ENCODE measurements at regions not wholly inside any gene's neighbourhood (a gene's known extent, or its start where the extent isn't known, plus 50 kb on each side); places are given as distances from the start of the nearest gene placed in this dataset.

GRCh38 chr4:23238848-23239247 lies 546.1 kb downstream of the GBA3 start:
- no peak overlapping the region for H3K4me3 Mint-ChIP-seq
- DNase-seq: no peak
- intact Hi-C loops (cut with micrococcal nuclease): no loop called here
- no peaks in the 10 kb centered on the region for H3K36me3 Mint-ChIP-seq
- H3K4me1 Mint-ChIP-seq (ENCODE audit: low read depth): no peaks in the 10 kb centered on the region
- H3K9me3 Mint-ChIP-seq: peaks cover 4% of the 10 kb centered on the region
- H3K27ac Mint-ChIP-seq: no peak overlapping the region
- ChIA-PET POLR2A (no interaction called here), CTCF (no interaction called here)
- no peaks in the 10 kb centered on the region for H3K27me3 Mint-ChIP-seq

- Mint-ChIP-seq H3K9me3 (peaks cover 4% of the 10 kb centered on the region), H3K4me1 (ENCODE audit: low read depth) (no peaks in the 10 kb centered on the region), H3K27me3 (no peaks in the 10 kb centered on the region), H3K27ac (no peak overlapping the region), H3K4me3 (no peak overlapping the region), H3K36me3 (no peaks in the 10 kb centered on the region)
- intact Hi-C loops (cut with micrococcal nuclease): no loop called here
- DNase-seq: no peak
- ChIA-PET POLR2A (no interaction called here), CTCF (no interaction called here)
These were observed 545.0 kb downstream of the GBA3 start for GRCh38 chr4:23237771-23238170.

- no peaks in the 10 kb centered on the region for H3K27me3 Mint-ChIP-seq
- ChIA-PET CTCF (no interaction called here), POLR2A (no interaction called here)
- H3K4me3 Mint-ChIP-seq: no peak overlapping the region
- H3K4me1 Mint-ChIP-seq (ENCODE audit: low read depth): no peaks in the 10 kb centered on the region
- H3K36me3 Mint-ChIP-seq: no peaks in the 10 kb centered on the region
- no peak overlapping the region for H3K27ac Mint-ChIP-seq
- intact Hi-C loops (cut with micrococcal nuclease): no loop called here
- H3K9me3 Mint-ChIP-seq: peaks cover 4% of the 10 kb centered on the region
- DNase-seq: no peak
These were observed 543.1 kb downstream of the GBA3 start for GRCh38 chr4:23235628-23236390.

GRCh38 chr4:23234716-23235115 lies 542.0 kb downstream of the GBA3 start:
- H3K27ac Mint-ChIP-seq: no peak overlapping the region
- H3K36me3 Mint-ChIP-seq: no peaks in the 10 kb centered on the region
- DNase-seq: no peak
- H3K4me1 Mint-ChIP-seq (ENCODE audit: low read depth): no peaks in the 10 kb centered on the region
- ChIA-PET CTCF (no interaction called here), POLR2A (no interaction called here)
- H3K4me3 Mint-ChIP-seq: no peak overlapping the region
- no peaks in the 10 kb centered on the region for H3K9me3 Mint-ChIP-seq
- intact Hi-C loops (cut with micrococcal nuclease): no loop called here
- H3K27me3 Mint-ChIP-seq: no peaks in the 10 kb centered on the region

- H3K4me3 Mint-ChIP-seq: no peak overlapping the region
- POLR2A ChIA-PET: no interaction called here
- H3K4me1 Mint-ChIP-seq (ENCODE audit: low read depth): no peaks in the 10 kb centered on the region
- no peak overlapping the region for H3K27ac Mint-ChIP-seq
- CTCF ChIA-PET: no interaction called here
- H3K36me3 Mint-ChIP-seq: no peaks in the 10 kb centered on the region
- H3K27me3 Mint-ChIP-seq: no peaks in the 10 kb centered on the region
- intact Hi-C loops (cut with micrococcal nuclease): no loop called here
- DNase-seq: no peak
- H3K9me3 Mint-ChIP-seq: no peaks in the 10 kb centered on the region
These were observed 541.3 kb downstream of the GBA3 start for GRCh38 chr4:23234018-23234417.

GRCh38 chr4:23233596-23233995 lies 540.9 kb downstream of the GBA3 start:
- H3K36me3 Mint-ChIP-seq: no peaks in the 10 kb centered on the region
- DNase-seq: no peak
- intact Hi-C loops (cut with micrococcal nuclease): no loop called here
- CTCF ChIA-PET: no interaction called here
- H3K27me3 Mint-ChIP-seq: no peaks in the 10 kb centered on the region
- H3K4me3 Mint-ChIP-seq: no peak overlapping the region
- no peaks in the 10 kb centered on the region for H3K4me1 Mint-ChIP-seq (ENCODE audit: low read depth)
- H3K27ac Mint-ChIP-seq: no peak overlapping the region
- POLR2A ChIA-PET: no interaction called here
- H3K9me3 Mint-ChIP-seq: no peaks in the 10 kb centered on the region

GRCh38 chr4:23232987-23233386 lies 540.2 kb downstream of the GBA3 start:
- Mint-ChIP-seq H3K4me3 (no peak overlapping the region), H3K4me1 (ENCODE audit: low read depth) (no peaks in the 10 kb centered on the region), H3K27me3 (no peaks in the 10 kb centered on the region), H3K27ac (no peak overlapping the region), H3K9me3 (no peaks in the 10 kb centered on the region), H3K36me3 (no peaks in the 10 kb centered on the region)
- CTCF ChIA-PET: no interaction called here
- no peak for DNase-seq
- POLR2A ChIA-PET: no interaction called here
- intact Hi-C loops (cut with micrococcal nuclease): no loop called here

GRCh38 chr4:23225564-23225963 lies 532.8 kb downstream of the GBA3 start:
- intact Hi-C loops (cut with micrococcal nuclease): no loop called here
- DNase-seq: no peak
- Mint-ChIP-seq H3K27ac (no peak overlapping the region), H3K4me1 (ENCODE audit: low read depth) (no peaks in the 10 kb centered on the region), H3K27me3 (no peaks in the 10 kb centered on the region), H3K9me3 (no peaks in the 10 kb centered on the region), H3K36me3 (no peaks in the 10 kb centered on the region), H3K4me3 (no peak overlapping the region)
- CTCF ChIA-PET: no interaction called here
- POLR2A ChIA-PET: no interaction called here

GRCh38 chr4:23224684-23225420 lies 532.1 kb downstream of the GBA3 start:
- H3K27me3 Mint-ChIP-seq: no peaks in the 10 kb centered on the region
- intact Hi-C loops (cut with micrococcal nuclease): no loop called here
- H3K27ac Mint-ChIP-seq: no peak overlapping the region
- H3K4me1 Mint-ChIP-seq (ENCODE audit: low read depth): no peaks in the 10 kb centered on the region
- POLR2A ChIA-PET: no interaction called here
- H3K9me3 Mint-ChIP-seq: no peaks in the 10 kb centered on the region
- DNase-seq: no peak
- H3K4me3 Mint-ChIP-seq: no peak overlapping the region
- H3K36me3 Mint-ChIP-seq: no peaks in the 10 kb centered on the region
- CTCF ChIA-PET: no interaction called here

- intact Hi-C loops (cut with micrococcal nuclease): no loop called here
- CTCF ChIA-PET: no interaction called here
- Mint-ChIP-seq H3K27ac (no peak overlapping the region), H3K4me1 (ENCODE audit: low read depth) (no peaks in the 10 kb centered on the region), H3K27me3 (peaks cover 4% of the 10 kb centered on the region), H3K36me3 (no peaks in the 10 kb centered on the region), H3K4me3 (no peak overlapping the region), H3K9me3 (no peaks in the 10 kb centered on the region)
- POLR2A ChIA-PET: no interaction called here
- DNase-seq: no peak
These were observed 528.2 kb downstream of the GBA3 start for GRCh38 chr4:23220911-23221310.

GRCh38 chr4:23219779-23220408 lies 527.2 kb downstream of the GBA3 start:
- Mint-ChIP-seq H3K27ac (no peak overlapping the region), H3K4me1 (ENCODE audit: low read depth) (no peaks in the 10 kb centered on the region), H3K36me3 (no peaks in the 10 kb centered on the region), H3K9me3 (no peaks in the 10 kb centered on the region), H3K27me3 (peaks cover 4% of the 10 kb centered on the region), H3K4me3 (no peak overlapping the region)
- POLR2A ChIA-PET: no interaction called here
- intact Hi-C loops (cut with micrococcal nuclease): no loop called here
- no peak for DNase-seq
- CTCF ChIA-PET: no interaction called here

- Mint-ChIP-seq H3K27ac (no peak overlapping the region), H3K4me1 (ENCODE audit: low read depth) (no peaks in the 10 kb centered on the region), H3K4me3 (no peak overlapping the region), H3K9me3 (no peaks in the 10 kb centered on the region), H3K36me3 (no peaks in the 10 kb centered on the region), H3K27me3 (peaks cover 9% of the 10 kb centered on the region)
- POLR2A ChIA-PET: no interaction called here
- no peak for DNase-seq
- CTCF ChIA-PET: no interaction called here
- intact Hi-C loops (cut with micrococcal nuclease): no loop called here
These were observed 520.5 kb downstream of the GBA3 start for GRCh38 chr4:23213198-23213597.

- Mint-ChIP-seq H3K4me1 (ENCODE audit: low read depth) (no peaks in the 10 kb centered on the region), H3K27me3 (peaks cover 9% of the 10 kb centered on the region), H3K36me3 (no peaks in the 10 kb centered on the region), H3K4me3 (no peak overlapping the region), H3K27ac (no peak overlapping the region), H3K9me3 (peaks cover 5% of the 10 kb centered on the region)
- intact Hi-C loops (cut with micrococcal nuclease): no loop called here
- CTCF ChIA-PET: no interaction called here
- POLR2A ChIA-PET: no interaction called here
- DNase-seq: no peak
These were observed 519.8 kb downstream of the GBA3 start for GRCh38 chr4:23212558-23212957.
